Activated CD4-positive, alpha-beta T cell treated with anti-CD3 and anti-CD28 coated beads, Interleukin-2, amount 50 U/mL, for 24 hours (primary cell): ENCODE measurements at regions not wholly inside any gene's neighbourhood (a gene's known extent, or its start where the extent isn't known, plus 50 kb on each side); places are given as distances from the start of the nearest gene placed in this dataset.
"Not testable (repeated sequence)": the region's sequence is repeated elsewhere in the genome, so short reads cannot be mapped to it uniquely, and the experiment has no call there.

Source experiments
- DNase-seq, 2 donors: peaks; one replicate each; pipeline ENCODE4 v3.0.0-alpha.2; 2020; ENCODE audit warnings: low read depth in 1 of 2, low spot score in 1 of 2

GRCh38 chr4:107562316-107562715 is 157.7 kb downstream of the PAPSS1 start:
- no peak for DNase-seq

- no peak for DNase-seq
Measured at GRCh38 chr4:107561481-107561880, 158.6 kb downstream of the PAPSS1 start.

GRCh38 chr4:107559653-107560052 is 160.4 kb downstream of the PAPSS1 start:
- DNase-seq = no peak

- DNase-seq = no peak
Measured at GRCh38 chr4:107552306-107552705, 167.7 kb downstream of the PAPSS1 start.

GRCh38 chr4:107548211-107548905 is 171.7 kb downstream of the PAPSS1 start:
- DNase-seq = no peak

GRCh38 chr4:107546638-107547037 is 173.4 kb downstream of the PAPSS1 start:
- DNase-seq = no peak

GRCh38 chr4:107541511-107541910 is 178.5 kb downstream of the PAPSS1 start:
- no peak for DNase-seq

GRCh38 chr4:107531927-107532326 is 188.1 kb downstream of the PAPSS1 start:
- no peak for DNase-seq

- no peak for DNase-seq
Measured at GRCh38 chr4:107520368-107520767, 199.7 kb downstream of the PAPSS1 start.

- DNase-seq = no peak
Measured at GRCh38 chr4:107519053-107519452, 201.0 kb downstream of the PAPSS1 start.

GRCh38 chr4:107518076-107518475 is 202.0 kb downstream of the PAPSS1 start:
- DNase-seq = no peak

- no peak for DNase-seq
Measured at GRCh38 chr4:107512549-107512948, 207.5 kb downstream of the PAPSS1 start.

- DNase-seq = no peak
Measured at GRCh38 chr4:107509615-107510014, 210.4 kb downstream of the PAPSS1 start.

GRCh38 chr4:107500551-107500950 is 219.5 kb downstream of the PAPSS1 start:
- no peak for DNase-seq

- DNase-seq = no peak
Measured at GRCh38 chr4:107497054-107497453, 223.0 kb downstream of the PAPSS1 start.

GRCh38 chr4:107492566-107492965 is 227.5 kb downstream of the PAPSS1 start:
- no peak for DNase-seq

- DNase-seq = no peak
Measured at GRCh38 chr4:107490116-107490515, 229.9 kb downstream of the PAPSS1 start.

- not testable (repeated sequence) for DNase-seq
Measured at GRCh38 chr4:107483621-107484020, 236.4 kb downstream of the PAPSS1 start.

- no peak for DNase-seq
Measured at GRCh38 chr4:107482546-107482945, 237.5 kb downstream of the PAPSS1 start.

GRCh38 chr4:107478327-107478980 is 241.6 kb downstream of the PAPSS1 start:
- DNase-seq = no peak

GRCh38 chr4:107473126-107473525 is 246.9 kb downstream of the PAPSS1 start:
- no peak for DNase-seq

GRCh38 chr4:107472265-107472948 is 247.6 kb downstream of the PAPSS1 start:
- DNase-seq = no peak
